Fibroblast of lung (primary cell): ENCODE measurements at regions not wholly inside any gene's neighbourhood (a gene's known extent, or its start where the extent isn't known, plus 50 kb on each side); places are given as distances from the start of the nearest gene placed in this dataset.

Experiments used
- DNase-seq, 2 donors: peaks; one replicate each; pipeline versions ENCODE4 v3.0.0 to v3.0.0-alpha.2; 2010; ENCODE audit warnings: low read depth in 2 of 2
- H2AFZ ChIP-seq: 2 replicates; pipeline ENCODE4 v1.5.1; 2012; ENCODE audit warnings: low read length, control low read depth, inconsistent platforms
- H3K27ac ChIP-seq: 2 replicates; pipeline ENCODE4 v1.5.1; 2011; ENCODE audit warnings: low read length, control low read depth; ENCODE audit not compliant: insufficient read depth
- H3K27me3 ChIP-seq: 2 replicates; pipeline ENCODE4 v1.5.1; 2011; ENCODE audit warnings: mild to moderate bottlenecking, low read length; ENCODE audit not compliant: control insufficient read depth, insufficient read depth
- H3K36me3 ChIP-seq: 2 replicates; pipeline ENCODE4 v1.5.1; 2011; ENCODE audit warnings: low read length; ENCODE audit not compliant: control insufficient read depth, insufficient read depth
- H3K4me1 ChIP-seq: 2 replicates; pipeline ENCODE4 v1.5.1; 2011; ENCODE audit warnings: low read length; ENCODE audit not compliant: control insufficient read depth, insufficient read depth; ENCODE audit errors: extremely low read depth
- H3K4me2 ChIP-seq: 2 replicates; pipeline ENCODE4 v1.5.1; 2011; ENCODE audit warnings: low read length, control low read depth; ENCODE audit not compliant: insufficient read depth; ENCODE audit errors: extremely low read depth
- H3K4me3 ChIP-seq, 4 experiments: fragments of 200-600 bp in 1 of 4; sonication (generic) in 1 of 4; replicated peaks in 1 of 4; 2 replicates each; pipeline ENCODE4 v1.5.1; 2011 to 2016; ENCODE audit warnings: low read length in 4 of 4, low read depth in 3 of 4, mild to moderate bottlenecking in 3 of 4, control low read depth in 2 of 4, inconsistent platforms in 1 of 4, mixed read lengths in 1 of 4; ENCODE audit not compliant: insufficient read depth in 1 of 4; ENCODE audit errors: control extremely low read depth in 1 of 4
- H3K79me2 ChIP-seq: 2 replicates; pipeline ENCODE4 v1.5.1; 2012; ENCODE audit warnings: mild to moderate bottlenecking, low read length, inconsistent platforms; ENCODE audit not compliant: control insufficient read depth, insufficient read depth
- H3K9ac ChIP-seq: 2 replicates; pipeline ENCODE4 v1.5.1; 2011; ENCODE audit warnings: mild to moderate bottlenecking, low read length, control low read depth; ENCODE audit not compliant: insufficient read depth
- H3K9me3 ChIP-seq: 2 replicates; pipeline ENCODE4 v1.5.1; 2012; ENCODE audit warnings: low read depth, low read length; ENCODE audit not compliant: control insufficient read depth, insufficient read depth
- H4K20me1 ChIP-seq: 2 replicates; pipeline ENCODE4 v1.5.1; 2011; ENCODE audit warnings: low read length; ENCODE audit not compliant: control insufficient read depth, insufficient read depth; ENCODE audit errors: extremely low read depth
- EZH2 ChIP-seq: IDR thresholded peaks from 2 replicates; pipeline ENCODE4 v1.5.1; 2012; ENCODE audit warnings: low read length, control low read depth, mild to moderate bottlenecking; ENCODE audit errors: missing control alignments
- TF ChIP-seq, protein P1 (sequence below), 2 donors: IDR thresholded peaks in 1 of 2; conservative IDR thresholded peaks in 1 of 2; 1 replicate in 1 of 2; 2 replicates in 1 of 2; pipeline ENCODE4 v1.5.1; 2011 to 2012; ENCODE audit warnings: low read length in 2 of 2, control low read depth in 1 of 2, inconsistent platforms in 1 of 2, low read depth in 1 of 2, mild to moderate bottlenecking in 1 of 2

DNA sequence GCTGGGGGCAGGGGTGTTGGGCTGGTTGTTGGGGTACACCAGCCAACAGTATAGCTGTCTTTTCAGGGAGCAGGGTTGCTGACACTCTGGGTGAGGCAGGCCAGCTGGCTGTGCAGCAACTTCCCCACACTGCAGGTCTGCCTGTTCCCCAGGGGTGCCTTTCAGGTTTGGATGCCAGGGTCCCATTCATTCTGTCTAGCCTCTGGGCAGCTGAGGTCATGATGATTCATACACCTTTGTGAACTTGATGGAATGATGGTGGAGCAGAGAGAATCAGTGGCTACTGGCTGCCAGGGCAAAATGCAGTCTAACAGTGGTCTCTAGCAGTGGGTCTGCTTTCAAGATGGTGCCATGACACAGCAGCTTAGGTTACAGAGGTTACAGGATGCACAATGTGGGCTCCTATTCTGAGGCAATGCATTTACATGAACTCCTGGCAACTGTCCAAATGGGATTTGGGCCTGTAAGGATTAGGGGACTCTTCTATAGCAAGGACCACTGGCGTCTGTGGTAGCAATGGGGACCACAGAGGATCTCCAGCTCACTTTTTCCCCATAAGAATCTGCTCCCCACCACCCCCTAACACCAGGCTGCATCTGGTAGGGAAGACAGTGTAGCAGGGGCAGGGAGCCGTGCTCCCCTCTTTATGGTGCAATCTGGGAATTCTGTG, 103.7 kb downstream of the FEM1C start:
- Histone ChIP-seq H3K9ac (no peak overlapping the region), H3K27me3 (no peaks in the 10 kb centered on the region), H3K27ac (no peak overlapping the region), H3K4me3 (no peak overlapping the region), H3K79me2 (no peaks in the 10 kb centered on the region), H4K20me1 (no peaks in the 10 kb centered on the region), H3K9me3 (no peaks in the 10 kb centered on the region), H3K36me3 (no peaks in the 10 kb centered on the region), H3K4me2 (no peak overlapping the region), H3K4me1 (peaks cover 2% of the 10 kb centered on the region), H2AFZ (no peak overlapping the region)
- TF ChIP-seq, protein P1, sequence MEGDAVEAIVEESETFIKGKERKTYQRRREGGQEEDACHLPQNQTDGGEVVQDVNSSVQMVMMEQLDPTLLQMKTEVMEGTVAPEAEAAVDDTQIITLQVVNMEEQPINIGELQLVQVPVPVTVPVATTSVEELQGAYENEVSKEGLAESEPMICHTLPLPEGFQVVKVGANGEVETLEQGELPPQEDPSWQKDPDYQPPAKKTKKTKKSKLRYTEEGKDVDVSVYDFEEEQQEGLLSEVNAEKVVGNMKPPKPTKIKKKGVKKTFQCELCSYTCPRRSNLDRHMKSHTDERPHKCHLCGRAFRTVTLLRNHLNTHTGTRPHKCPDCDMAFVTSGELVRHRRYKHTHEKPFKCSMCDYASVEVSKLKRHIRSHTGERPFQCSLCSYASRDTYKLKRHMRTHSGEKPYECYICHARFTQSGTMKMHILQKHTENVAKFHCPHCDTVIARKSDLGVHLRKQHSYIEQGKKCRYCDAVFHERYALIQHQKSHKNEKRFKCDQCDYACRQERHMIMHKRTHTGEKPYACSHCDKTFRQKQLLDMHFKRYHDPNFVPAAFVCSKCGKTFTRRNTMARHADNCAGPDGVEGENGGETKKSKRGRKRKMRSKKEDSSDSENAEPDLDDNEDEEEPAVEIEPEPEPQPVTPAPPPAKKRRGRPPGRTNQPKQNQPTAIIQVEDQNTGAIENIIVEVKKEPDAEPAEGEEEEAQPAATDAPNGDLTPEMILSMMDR (conservative IDR thresholded peaks at IDR 0.05 in 1 of 2, IDR thresholded peaks at IDR 0.05 in 1 of 2; ENCODE audit: low read depth in 1 of 2, low read length in 2 of 2), result no peak
- no peak for TF ChIP-seq EZH2
- DNase-seq, result no peak

DNA sequence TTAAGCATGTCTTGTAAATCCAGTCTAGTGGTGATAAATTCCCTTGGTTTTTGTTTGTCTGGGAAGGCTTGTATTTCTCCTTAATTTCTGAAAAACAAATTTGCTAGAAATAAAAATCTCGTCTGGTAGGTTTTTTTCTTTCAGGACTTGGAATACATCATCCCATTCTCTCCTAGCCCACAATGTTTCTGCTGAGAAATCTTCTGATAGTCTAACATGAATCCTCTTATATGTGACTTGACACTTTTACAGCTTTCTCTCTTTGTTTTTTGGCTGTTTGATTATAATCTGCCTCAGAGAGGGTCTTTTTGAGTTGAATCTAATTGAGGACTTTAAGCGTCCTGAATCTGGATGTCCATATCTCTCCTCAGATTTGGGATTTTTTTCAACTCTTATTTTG, 104.9 kb downstream of the FEM1C start:
- Histone ChIP-seq H4K20me1 (no peaks in the 10 kb centered on the region), H3K4me1 (peaks cover 3% of the 10 kb centered on the region), H3K9me3 (no peaks in the 10 kb centered on the region), H3K79me2 (no peaks in the 10 kb centered on the region), H3K27me3 (no peaks in the 10 kb centered on the region), H2AFZ (no peak overlapping the region), H3K27ac (no peak overlapping the region), H3K36me3 (no peaks in the 10 kb centered on the region), H3K9ac (no peak overlapping the region), H3K4me3 (no peak overlapping the region), H3K4me2 (no peak overlapping the region)
- TF ChIP-seq, protein P1 (conservative IDR thresholded peaks at IDR 0.05 in 1 of 2, IDR thresholded peaks at IDR 0.05 in 1 of 2; ENCODE audit: low read depth in 1 of 2, low read length in 2 of 2), result no peak
- TF ChIP-seq EZH2, result no peak
- no peak for DNase-seq

DNA sequence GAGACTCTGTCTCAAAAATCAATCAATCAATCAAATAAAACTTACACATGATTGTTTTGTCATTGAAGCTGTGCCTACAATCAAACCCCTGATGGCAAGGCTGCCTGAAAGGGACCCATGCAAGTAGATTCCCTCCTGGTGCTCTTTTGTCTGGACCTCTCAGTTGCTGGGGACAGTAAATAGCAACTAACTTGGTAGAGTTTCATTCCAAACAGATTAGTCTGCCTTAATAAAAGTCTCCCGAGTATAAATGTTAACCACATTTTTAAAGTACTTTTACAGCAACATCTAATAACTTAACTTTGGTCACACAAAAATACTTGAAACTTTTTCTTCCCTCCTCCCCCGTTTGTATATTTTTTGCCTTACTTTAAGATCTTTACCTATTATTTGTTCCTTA, 105.5 kb downstream of the FEM1C start:
- TF ChIP-seq, protein P1 (conservative IDR thresholded peaks at IDR 0.05 in 1 of 2, IDR thresholded peaks at IDR 0.05 in 1 of 2; ENCODE audit: low read depth in 1 of 2, low read length in 2 of 2), result no peak
- TF ChIP-seq EZH2, result no peak
- Histone ChIP-seq H3K79me2 (no peaks in the 10 kb centered on the region), H2AFZ (no peak overlapping the region), H3K36me3 (no peaks in the 10 kb centered on the region), H3K4me2 (no peak overlapping the region), H3K4me3 (no peak overlapping the region), H3K27ac (no peak overlapping the region), H3K27me3 (no peaks in the 10 kb centered on the region), H3K4me1 (peaks cover 3% of the 10 kb centered on the region), H3K9ac (no peak overlapping the region), H3K9me3 (no peaks in the 10 kb centered on the region), H4K20me1 (no peaks in the 10 kb centered on the region)
- DNase-seq, result peak in 1 of 2 donors; percentile 47
